Motor neuron (in vitro differentiated cells): ENCODE measurements at regions not wholly inside any gene's neighbourhood (a gene's known extent, or its start where the extent isn't known, plus 50 kb on each side); places are given as distances from the start of the nearest gene placed in this dataset.
"Not testable (repeated sequence)": the region's sequence is repeated elsewhere in the genome, so short reads cannot be mapped to it uniquely, and the experiment has no call there.

ENCODE experiments used
- ATAC-seq, 8 experiments: fragments of 200-7000 bp; cut with Tn5 transposase; replicated peaks in 6 of 8; 2 replicates each; pipeline ENCODE4 v1.8.0; 2021; ENCODE audit warnings: mild to moderate bottlenecking in 8 of 8, moderate library complexity in 8 of 8
- H3K27ac ChIP-seq, 2 donors: fragments of 250-450 bp; sonication (Bioruptor Pico); 2 replicates each; pipeline ENCODE4 v1.9.0; 2021; ENCODE audit warnings: antibody characterized with exemption in 2 of 2, mild to moderate bottlenecking in 2 of 2, moderate library complexity in 1 of 2
- H3K4me1 ChIP-seq, 2 donors: fragments of 250-450 bp; sonication (Bioruptor Pico); replicated peaks in 1 of 2; 2 replicates each; pipeline ENCODE4 v1.6.1; 2021; ENCODE audit warnings: antibody characterized with exemption in 2 of 2, mild to moderate bottlenecking in 2 of 2, moderate library complexity in 1 of 2
- H3K4me3 ChIP-seq, 5 donors: fragments of 250-450 bp; sonication (Bioruptor Pico); 2 replicates each; pipeline ENCODE4 v1.9.0; 2021; ENCODE audit warnings: antibody characterized with exemption in 5 of 5, mild to moderate bottlenecking in 5 of 5, moderate library complexity in 4 of 5
- WGBS, 10 experiments: fragments of 450-650 bp; shearing (Covaris generic); methylation state at CpG; one replicate each; pipeline ENCODE4 v1.0.0; 2022; 5-methylcytosine and 5-hydroxymethylcytosine counted together
- in situ Hi-C, 9 experiments: fragments of 400-800 bp; cut with MboI; loops; one replicate each; pipeline ENCODE4 v1.15.0; 2021; ENCODE audit warnings: low sequenced_read_pairs in 9 of 9, low pct_unique_long_range_greater_than_20kb in 2 of 9; ENCODE audit not compliant: unreplicated experiment in 9 of 9

DNA sequence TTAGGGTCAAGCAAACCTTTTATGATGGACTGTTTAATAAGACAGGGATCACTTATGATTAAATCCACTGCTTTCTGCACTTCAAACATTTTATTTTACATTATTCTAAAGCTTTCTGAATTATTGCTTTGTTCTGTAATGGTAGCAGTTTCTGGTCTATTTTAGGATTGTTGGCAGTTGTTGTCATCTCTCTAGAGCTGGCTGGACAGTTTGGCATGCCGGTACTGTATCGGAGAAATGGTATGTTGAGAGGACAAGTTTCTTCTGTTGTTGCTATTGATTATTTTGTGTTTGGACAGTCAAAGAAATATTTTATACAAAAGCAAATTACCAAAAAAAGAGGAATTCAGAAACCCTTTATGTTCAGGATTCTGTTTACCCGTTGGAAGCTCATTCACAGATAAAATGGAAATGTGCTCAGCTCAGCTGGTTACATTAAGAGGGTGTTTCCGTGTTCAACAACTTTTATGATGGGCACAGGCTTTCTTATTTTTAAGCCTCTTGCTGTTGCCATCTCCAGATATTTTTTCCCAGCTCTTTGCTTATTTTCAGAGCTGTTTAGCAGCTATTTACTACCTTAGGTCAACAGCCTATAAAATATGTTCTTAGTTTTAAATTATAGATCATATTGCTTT is 214.6 kb upstream of the IGFBP7 start:
- in situ Hi-C loops = loop anchor here in 1 of 9 experiments (25.0 kb wide), 1 partner anchor 287 kb away; no protein-coding TSS in a partner anchor

GRCh38 chr4:57320849-57321248 is 210.7 kb upstream of the IGFBP7 start:
- H3K4me3 ChIP-seq = no peak overlapping the region
- WGBS, 10 experiments = 0 to 100% (median 89%) methylated on average over 1 to 4 of the region's 4 CpGs; no CpG with 5 or more reads in 1 of the 10 experiments
- H3K4me1 ChIP-seq = peaks cover 3 to 6% of the 10 kb centered on the region in 2 donors
- in situ Hi-C loops = loop anchor here in 1 of 9 experiments (25.0 kb wide), 1 partner anchor 284 kb away; no protein-coding TSS in a partner anchor
- H3K27ac ChIP-seq = no peak overlapping the region
- ATAC-seq = no peak

More for the DNA sequence above, 214.6 kb upstream of the IGFBP7 start:
- H3K27ac ChIP-seq = no peak overlapping the region
- WGBS, 10 experiments = 0 to 100% (median 68%) methylated on average over 1 to 4 of the region's 4 CpGs
- ATAC-seq = no peak
- H3K4me3 ChIP-seq = no peak overlapping the region
- H3K4me1 ChIP-seq = peaks cover under 1 to 13% of the 10 kb centered on the region in 2 donors

GRCh38 chr4:57320217-57320616 is 210.0 kb upstream of the IGFBP7 start:
- 0 to 100% (median 69%) methylated on average over 1 to 3 of the region's 3 CpGs; no CpG with 5 or more reads in 2 of the 10 experiments for WGBS, 10 experiments
- peak in 3 of 8 experiments; percentile 25 to 44 (median 43) for ATAC-seq
- in situ Hi-C loops = loop anchor here in 1 of 9 experiments (25.0 kb wide), 1 partner anchor 283 kb away; no protein-coding TSS in a partner anchor
- H3K4me3 ChIP-seq = no peak overlapping the region
- no peak overlapping the region for H3K27ac ChIP-seq
- H3K4me1 ChIP-seq = peaks cover 3 to 6% of the 10 kb centered on the region in 2 donors

DNA sequence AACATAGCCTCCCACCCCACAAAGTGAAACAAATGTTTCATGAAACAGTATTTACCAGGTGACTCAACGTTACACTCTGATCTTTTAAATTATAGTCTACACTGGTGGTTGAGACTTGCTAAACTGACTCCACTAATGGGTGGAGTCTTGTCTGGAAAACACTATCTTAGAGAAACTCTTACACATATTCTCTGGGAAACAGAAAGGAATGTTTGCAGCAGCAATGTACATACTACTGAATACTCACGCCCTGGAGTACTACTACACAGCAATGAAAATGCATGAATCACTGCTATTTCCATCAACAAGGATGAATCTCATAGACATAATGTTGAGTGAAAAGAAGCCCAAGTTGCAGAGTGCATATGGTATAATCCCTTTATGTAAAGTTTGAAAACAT is 208.5 kb upstream of the IGFBP7 start:
- H3K27ac ChIP-seq = no peak overlapping the region
- ATAC-seq = peak in 4 of 8 experiments; percentile 83 to 90 (median 88)
- H3K4me3 ChIP-seq = no peak overlapping the region
- WGBS, 10 experiments = 0 to 100% (median 81%) methylated on average over 1 to 2 of the region's 2 CpGs
- H3K4me1 ChIP-seq = peaks cover 3 to 6% of the 10 kb centered on the region in 2 donors
- in situ Hi-C loops = loop anchor here in 1 of 9 experiments (25.0 kb wide), 1 partner anchor 281 kb away; no protein-coding TSS in a partner anchor

DNA sequence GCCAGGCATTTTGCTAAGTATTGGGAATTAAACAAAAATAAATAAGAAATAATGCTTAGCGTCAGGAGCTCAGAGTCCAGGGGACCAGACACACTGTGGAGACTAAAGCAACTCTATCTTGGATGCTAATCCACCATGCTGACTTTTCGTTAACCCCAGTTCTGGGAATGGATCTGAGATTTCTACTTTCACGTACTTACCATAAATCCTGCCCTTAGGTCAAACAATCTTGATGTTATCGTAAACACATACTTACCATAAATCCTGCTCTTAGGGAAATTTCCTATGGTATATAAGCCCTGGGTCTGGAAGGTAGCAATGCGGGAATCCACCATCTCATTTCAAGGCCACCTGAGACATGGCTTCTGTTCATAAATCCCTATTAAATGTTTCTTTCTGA is 204.5 kb upstream of the IGFBP7 start:
- peak in 1 of 8 experiments; percentile 22 for ATAC-seq
- Histone ChIP-seq H3K4me3 (no peak overlapping the region), H3K4me1 (peaks cover 0 to under 1% of the 10 kb centered on the region in 2 donors), H3K27ac (no peak overlapping the region)
- 48 to 100% (median 87%) methylated on average over 1 to 5 of the region's 5 CpGs for WGBS, 10 experiments
- in situ Hi-C loops = loop anchor here in 1 of 9 experiments (25.0 kb wide), 1 partner anchor 277 kb away; no protein-coding TSS in a partner anchor

DNA sequence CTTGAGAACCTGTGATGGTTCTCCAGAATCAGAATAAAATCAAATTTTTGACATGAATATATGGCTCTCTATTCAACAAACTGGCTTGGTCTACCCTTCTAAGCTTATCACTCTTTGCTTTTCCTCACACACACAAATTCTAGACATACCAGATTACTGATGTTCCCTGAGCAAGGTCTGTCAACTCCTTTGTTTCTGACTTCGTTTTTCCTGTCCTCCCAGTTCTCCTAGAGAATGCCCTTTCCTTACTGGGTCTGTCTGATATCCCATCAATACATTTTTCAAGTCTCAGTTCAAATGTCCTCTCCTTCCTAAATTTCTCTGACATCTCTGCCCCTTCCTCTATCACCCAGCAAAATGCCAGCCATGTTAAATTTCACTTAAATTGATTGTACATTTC is 202.1 kb upstream of the IGFBP7 start:
- ATAC-seq = no peak
- WGBS, 10 experiments = 40 to 100% (median 40%) methylated on average over 1 of the region's 1 CpG; no CpG with 5 or more reads in 3 of the 10 experiments
- Histone ChIP-seq H3K27ac (no peak overlapping the region), H3K4me3 (no peak overlapping the region), H3K4me1 (no peaks in the 10 kb centered on the region)
- in situ Hi-C loops = loop anchor here in 1 of 9 experiments (25.0 kb wide), 1 partner anchor 275 kb away; no protein-coding TSS in a partner anchor

DNA sequence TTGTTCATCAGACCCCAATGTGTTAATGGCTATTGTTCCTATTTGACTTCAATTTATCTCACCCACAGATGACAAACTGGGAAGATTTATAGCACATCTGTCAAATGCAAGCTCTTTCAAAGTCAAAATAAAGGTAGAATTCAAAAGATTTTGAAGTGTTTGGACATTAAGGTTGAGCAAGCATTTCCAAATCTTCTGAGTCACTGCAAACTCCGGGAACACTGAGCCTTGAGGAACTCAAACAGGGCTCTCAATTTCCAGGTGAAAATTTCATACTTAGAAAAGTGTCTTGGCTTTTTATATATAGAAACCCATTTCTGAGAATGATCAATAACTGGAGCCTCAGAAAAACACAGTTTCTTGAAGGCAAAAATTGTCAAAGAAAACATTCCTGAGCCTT is 199.5 kb upstream of the IGFBP7 start:
- no peak for ATAC-seq
- WGBS, 10 experiments = 33 to 100% (median 69%) methylated on average over 1 of the region's 1 CpG; no CpG with 5 or more reads in 4 of the 10 experiments
- in situ Hi-C loops = loop anchor here in 1 of 9 experiments (25.0 kb wide), 1 partner anchor 272 kb away; no protein-coding TSS in a partner anchor
- Histone ChIP-seq H3K4me1 (peaks cover 0 to 4% of the 10 kb centered on the region in 2 donors), H3K27ac (no peak overlapping the region), H3K4me3 (no peak overlapping the region)

GRCh38 chr4:57308301-57308700 is 198.1 kb upstream of the IGFBP7 start:
- ATAC-seq = no peak
- no peak overlapping the region for H3K4me3 ChIP-seq
- 0 to 100% (median 86%) methylated on average over 1 to 2 of the region's 2 CpGs; no CpG with 5 or more reads in 4 of the 10 experiments for whole genome bisulfite sequencing, 10 experiments
- H3K4me1 ChIP-seq = peaks cover 0 to 4% of the 10 kb centered on the region in 2 donors
- in situ Hi-C loops = loop anchor here in 1 of 9 experiments (25.0 kb wide), 1 partner anchor 271 kb away; no protein-coding TSS in a partner anchor
- no peak overlapping the region for H3K27ac ChIP-seq

DNA sequence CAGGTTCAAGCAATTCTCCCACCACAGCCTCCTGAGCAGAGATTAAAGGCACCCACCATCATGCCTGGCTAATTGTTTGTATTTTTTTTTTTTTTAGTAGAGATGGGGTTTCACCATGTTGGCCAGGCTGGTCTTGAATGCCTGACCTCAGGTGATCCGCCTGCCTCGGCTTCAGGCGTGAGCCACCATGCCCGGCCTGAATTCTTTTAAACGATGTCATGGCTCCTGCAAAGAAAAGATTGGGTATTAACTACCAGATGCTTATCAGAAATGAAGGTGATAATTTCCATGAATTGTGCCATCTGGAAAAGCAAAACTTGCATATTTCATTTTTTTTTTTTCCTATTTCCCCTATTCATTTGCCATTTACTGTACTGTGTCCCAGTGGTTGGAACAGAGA is 195.7 kb upstream of the IGFBP7 start:
- in situ Hi-C loops = loop anchor here in 1 of 9 experiments (25.0 kb wide), 1 partner anchor 269 kb away; no protein-coding TSS in a partner anchor
- ATAC-seq = no peak
- Histone ChIP-seq H3K27ac (no peak overlapping the region), H3K4me3 (no peak overlapping the region), H3K4me1 (peaks cover 0 to 4% of the 10 kb centered on the region in 2 donors)
- 52 to 100% (median 97%) methylated on average over 1 to 5 of the region's 5 CpGs; no CpG with 5 or more reads in 1 of the 10 experiments for WGBS, 10 experiments

DNA sequence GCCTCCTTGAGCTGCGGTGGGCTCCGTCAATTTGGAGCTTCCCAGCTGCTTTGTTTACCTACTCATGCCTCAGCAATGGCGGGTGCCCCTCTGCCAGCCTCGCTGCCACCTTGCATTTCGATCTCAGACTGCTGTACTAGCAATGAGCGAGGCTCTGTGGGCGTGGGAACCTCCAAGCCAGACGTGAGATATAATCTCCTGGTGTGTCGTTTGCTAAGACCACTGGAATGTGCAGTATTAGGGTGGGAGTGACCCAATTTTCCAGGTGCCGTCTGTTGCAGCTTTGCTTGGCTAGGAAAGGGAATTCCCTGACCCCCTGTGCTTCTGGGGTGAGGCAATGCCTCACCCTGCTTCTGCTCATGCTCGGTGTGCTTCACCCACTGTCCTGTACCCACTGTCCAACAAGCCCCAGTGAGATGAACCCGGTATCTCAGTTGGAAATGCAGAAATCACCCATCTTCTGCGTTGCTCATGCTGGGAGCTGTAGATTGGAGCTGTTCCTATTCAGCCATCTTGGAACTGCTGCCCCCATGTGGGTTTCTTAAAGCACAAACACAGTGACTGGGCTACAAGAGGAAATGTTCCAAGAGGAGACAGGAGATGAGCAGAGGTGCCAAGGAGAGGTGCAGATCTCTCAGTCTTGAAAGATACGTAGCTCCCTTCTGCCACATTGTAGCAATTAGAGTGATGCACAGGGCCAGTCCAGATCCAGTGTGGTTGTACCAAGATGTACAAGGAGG is 193.0 kb upstream of the IGFBP7 start:
- WGBS, 10 experiments = 0 to 100% (median 82%) methylated on average over 1 to 9 of the region's 14 CpGs; no CpG with 5 or more reads in 4 of the 10 experiments
- Histone ChIP-seq H3K4me1 (peaks cover 0 to 4% of the 10 kb centered on the region in 2 donors), H3K4me3 (no peak overlapping the region), H3K27ac (no peak overlapping the region)
- in situ Hi-C loops = loop anchor here in 1 of 9 experiments (25.0 kb wide), 1 partner anchor 266 kb away; no protein-coding TSS in a partner anchor
- ATAC-seq = peak in 1 of 8 experiments; percentile 54

DNA sequence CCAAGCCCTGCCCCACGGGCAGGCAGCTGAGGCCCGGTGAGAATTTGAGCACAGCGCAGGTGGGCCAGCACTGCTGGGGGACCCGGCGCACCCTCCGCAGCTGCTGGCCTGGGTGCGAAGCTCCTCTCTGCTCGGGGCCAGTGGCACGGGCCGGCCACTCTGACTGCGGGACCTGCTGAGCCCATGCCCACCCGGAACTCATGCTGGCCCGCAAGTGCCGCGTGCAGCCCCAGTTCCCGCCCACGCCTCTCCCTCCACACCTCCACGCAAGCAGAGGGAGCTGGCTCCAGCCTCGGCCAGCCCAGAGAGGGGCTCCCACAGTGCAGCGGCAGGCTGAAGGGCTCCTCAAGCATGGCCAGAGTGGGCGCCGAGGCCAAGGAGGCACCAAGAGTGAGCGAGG is 190.1 kb upstream of the IGFBP7 start:
- H3K4me1 ChIP-seq, ATAC-seq, H3K27ac ChIP-seq, H3K4me3 ChIP-seq: not testable (repeated sequence)
- in situ Hi-C loops = loop anchor here in 1 of 9 experiments (25.0 kb wide), 1 partner anchor 263 kb away; no protein-coding TSS in a partner anchor
- WGBS, 10 experiments = 100% methylated on average over 2 of the region's 23 CpGs; no CpG with 5 or more reads in 8 of the 10 experiments

GRCh38 chr4:57291911-57292310 is 181.7 kb upstream of the IGFBP7 start:
- no peak for ATAC-seq

More at GRCh38 chr4:57291911-57292310, 181.7 kb upstream of the IGFBP7 start:
- in situ Hi-C loops = no loop called here
- no peak overlapping the region for H3K4me3 ChIP-seq
- H3K27ac ChIP-seq = no peak overlapping the region
- no peaks in the 10 kb centered on the region for H3K4me1 ChIP-seq
- 13 to 100% (median 66%) methylated on average over 1 to 3 of the region's 3 CpGs for WGBS, 10 experiments
